ENCODE measurements at regions not wholly inside any gene's neighbourhood (a gene's known extent, or its start where the extent isn't known, plus 50 kb on each side); places are given as distances from the start of the nearest gene placed in this dataset.
"Not testable (repeated sequence)": the region's sequence is repeated elsewhere in the genome, so short reads cannot be mapped to it uniquely, and the experiment has no call there.

DNA sequence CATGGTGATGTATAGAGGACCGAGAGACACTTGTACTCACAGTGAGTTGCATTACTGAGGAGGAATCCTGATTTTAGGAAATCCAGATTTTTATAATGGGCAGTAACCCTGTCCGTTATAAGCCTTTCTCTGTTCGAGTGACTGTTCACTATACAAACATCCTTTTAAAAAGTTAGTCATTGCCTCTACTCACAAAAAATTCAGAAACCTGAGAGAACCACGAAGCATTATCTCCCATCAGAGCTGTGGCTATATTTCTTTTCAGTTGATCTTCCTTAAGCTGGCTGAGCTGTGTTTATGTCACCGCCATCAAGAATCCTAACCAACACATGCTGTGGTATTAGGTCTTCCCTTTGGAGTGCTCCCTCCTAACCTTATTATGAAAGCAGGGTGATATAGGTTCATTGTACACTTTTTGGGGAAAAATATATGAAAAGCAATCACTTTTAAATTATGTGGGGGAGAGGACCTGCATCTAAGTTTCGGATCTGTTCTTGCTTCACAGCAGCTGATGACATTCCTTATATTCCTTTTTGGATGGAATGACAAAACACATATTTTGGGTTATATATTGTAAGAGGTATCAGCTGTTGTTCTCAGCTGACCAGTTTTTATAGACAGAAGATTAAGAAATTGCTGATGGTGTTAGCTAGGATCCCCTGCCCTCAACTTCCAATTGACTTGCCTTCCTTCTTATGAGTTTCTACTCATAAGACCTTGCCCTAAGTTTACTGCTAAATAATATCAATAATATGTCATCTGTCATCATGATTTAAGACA, 465.9 kb upstream of the RASGRP1 start:
- DNase-seq (ENCODE audit: low spot score): no peak

DNA sequence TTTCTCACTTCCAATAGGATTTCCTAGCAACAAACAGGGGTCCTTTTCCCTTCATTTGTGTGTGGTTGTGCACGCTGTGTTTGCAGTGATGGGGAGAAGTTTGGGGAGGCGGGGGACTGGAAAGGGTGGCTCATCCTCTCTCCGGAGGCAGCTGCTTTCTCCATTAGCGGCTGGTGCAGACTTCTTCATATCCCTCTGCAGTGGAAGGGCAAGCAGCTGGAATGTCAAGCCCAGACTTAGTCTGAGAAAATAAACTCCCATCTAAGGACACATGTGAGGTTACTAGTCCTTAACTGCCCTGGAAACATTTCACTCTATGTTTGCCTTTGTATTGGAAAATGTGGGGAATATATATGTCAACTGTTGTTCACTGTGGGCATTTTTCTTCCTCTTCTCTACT, 467.0 kb upstream of the RASGRP1 start:
- no peak for DNase-seq (ENCODE audit: low spot score)

- no peak for DNase-seq (ENCODE audit: low spot score)
These were observed 470.2 kb upstream of the RASGRP1 start for GRCh38 chr15:39034816-39035215.

- not testable (repeated sequence) for DNase-seq (ENCODE audit: low spot score)
These were observed 473.0 kb upstream of the RASGRP1 start for GRCh38 chr15:39037611-39038010.

GRCh38 chr15:39040861-39041260, 476.2 kb upstream of the RASGRP1 start:
- no peak for DNase-seq (ENCODE audit: low spot score)

- no peak for DNase-seq (ENCODE audit: low spot score)
These were observed 477.4 kb upstream of the RASGRP1 start for GRCh38 chr15:39041979-39042495.

GRCh38 chr15:39051626-39052322, 487.2 kb upstream of the RASGRP1 start:
- no peak for DNase-seq (ENCODE audit: low spot score)

DNA sequence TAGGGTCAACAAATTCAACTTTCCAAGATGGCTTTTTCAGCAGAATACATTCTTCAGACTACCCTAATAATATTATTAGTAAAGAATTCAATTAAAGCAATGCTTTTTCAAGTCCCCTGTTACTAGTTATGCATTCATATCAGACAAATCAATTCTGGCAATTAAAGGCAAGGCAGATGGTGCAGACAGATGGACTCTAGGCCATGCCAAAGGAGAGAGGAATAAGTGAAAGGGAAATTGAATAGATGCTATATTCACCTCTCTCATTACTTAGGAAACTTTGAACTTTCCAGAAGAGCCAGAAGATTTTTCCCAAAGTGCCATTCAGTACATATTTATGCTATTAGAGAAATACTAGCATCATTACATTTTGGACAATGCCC, 487.7 kb upstream of the RASGRP1 start:
- no peak for DNase-seq (ENCODE audit: low spot score)

DNA sequence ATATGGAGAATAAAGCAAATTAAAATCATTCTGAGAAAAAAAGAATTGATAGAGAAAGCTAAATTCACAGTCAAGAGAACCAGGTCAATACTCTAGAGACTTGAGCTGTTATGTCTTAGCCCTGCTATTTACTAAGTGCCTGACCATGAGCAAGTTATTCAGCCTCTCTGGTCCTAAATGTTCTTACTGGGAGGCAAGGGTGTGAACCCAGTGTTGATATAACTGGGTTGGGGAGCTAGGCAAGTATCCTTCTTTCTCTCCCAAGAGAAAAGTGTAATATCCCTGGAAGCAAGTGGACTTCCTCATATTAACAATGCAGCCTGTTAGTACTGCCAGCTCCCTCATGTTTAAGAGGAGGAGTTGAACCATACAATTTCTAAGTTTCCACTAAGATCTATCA, 488.9 kb upstream of the RASGRP1 start:
- DNase-seq (ENCODE audit: low spot score): no peak

- DNase-seq (ENCODE audit: low spot score): no peak
These were observed 489.6 kb upstream of the RASGRP1 start for GRCh38 chr15:39054128-39054732.

DNA sequence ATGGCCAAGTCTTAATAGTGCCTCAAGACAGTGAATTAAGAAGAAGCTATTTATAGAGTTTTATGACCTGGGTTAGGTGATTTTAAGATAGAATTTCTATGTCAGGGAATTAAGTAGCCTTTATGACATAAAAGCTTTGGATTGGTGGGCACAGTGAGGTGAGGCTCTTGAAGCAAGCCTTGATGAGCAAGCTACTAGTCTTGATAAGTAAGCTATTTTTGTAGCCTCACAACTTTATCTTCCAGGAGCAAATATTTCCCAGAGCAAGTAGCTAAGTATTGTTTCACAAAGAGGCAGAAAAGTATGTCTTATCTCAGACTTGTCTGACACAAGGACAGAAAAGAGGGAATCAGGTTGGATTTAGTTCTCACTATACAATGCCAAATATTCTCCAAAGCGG, 491.7 kb upstream of the RASGRP1 start:
- no peak for DNase-seq (ENCODE audit: low spot score)

GRCh38 chr15:39058351-39059131, 493.9 kb upstream of the RASGRP1 start:
- no peak for DNase-seq (ENCODE audit: low spot score)

DNA sequence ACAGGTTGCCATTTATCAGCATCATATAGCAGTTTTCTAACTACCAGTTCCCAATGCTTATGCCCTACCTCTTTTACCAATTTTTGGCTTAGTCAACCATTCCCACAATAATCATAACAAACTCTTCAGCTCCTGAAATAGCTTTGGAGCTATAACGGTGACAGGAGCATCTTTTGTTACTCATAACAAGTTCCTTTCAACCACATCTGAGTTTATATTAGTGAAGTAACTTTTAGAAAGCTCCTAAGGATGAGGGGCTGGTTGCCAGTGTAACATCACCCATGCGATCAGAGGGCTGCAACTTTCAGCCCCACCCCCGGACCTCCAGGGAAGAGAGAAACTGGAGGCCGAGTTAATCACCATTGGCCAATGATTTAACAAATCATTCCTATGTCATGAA, 495.3 kb upstream of the RASGRP1 start:
- DNase-seq (ENCODE audit: low spot score): no peak

DNA sequence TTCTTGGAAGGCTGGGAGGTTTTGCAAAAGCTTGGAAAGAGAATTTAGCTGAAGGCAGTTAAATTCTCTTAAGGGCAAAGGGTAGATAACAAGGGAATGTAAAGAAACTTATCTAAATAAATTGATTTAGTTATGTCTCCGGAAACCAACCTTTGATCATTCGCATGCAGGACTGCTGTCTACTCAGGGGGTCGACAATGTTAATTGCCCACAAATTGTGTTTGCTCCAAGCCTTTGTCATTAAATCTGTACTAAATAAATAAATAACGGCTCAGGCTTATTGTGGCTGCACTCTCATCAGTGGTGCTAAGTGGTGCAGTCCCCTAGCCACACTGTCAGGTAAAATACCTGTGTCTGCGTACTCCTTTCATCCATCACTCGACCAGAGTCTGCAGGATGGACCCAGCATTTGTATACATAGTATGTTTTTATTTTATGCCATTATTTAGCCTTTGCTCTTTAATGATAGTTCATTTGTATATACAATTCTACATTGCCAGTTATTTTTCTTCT, 497.4 kb upstream of the RASGRP1 start:
- no peak for DNase-seq (ENCODE audit: low spot score)

GRCh38 chr15:39066677-39067076, 502.1 kb upstream of the RASGRP1 start:
- no peak for DNase-seq (ENCODE audit: low spot score)

DNA sequence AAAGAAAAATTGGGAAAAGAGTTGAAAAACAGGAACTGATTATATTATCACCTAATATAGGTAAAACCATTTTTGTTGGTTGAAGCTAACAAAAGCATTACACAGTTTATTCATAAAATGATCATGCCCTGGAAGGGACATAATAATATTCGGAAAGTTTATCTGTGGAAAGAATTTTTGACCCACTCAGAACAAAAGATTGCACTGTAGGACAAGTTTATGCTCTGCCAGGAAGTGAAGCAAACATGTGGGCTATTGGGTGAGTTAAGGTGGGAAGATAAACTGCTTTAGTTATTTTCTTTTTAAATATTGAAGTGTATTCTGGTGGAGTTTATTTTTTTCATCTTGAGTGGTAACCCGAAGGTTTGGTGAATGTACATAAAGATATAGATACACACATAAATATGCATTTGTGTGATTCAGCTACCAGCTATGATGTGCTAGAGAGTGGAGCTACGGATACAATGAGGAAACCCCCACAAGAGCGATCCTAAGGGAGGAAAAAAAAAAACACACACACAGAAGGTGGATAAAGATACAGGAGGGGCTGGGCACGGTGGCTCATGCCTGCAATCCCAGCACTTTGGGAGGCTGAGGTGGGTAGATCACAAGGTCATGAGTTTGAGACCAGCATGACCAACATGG, 506.4 kb upstream of the THBS1 start:
- no peak for DNase-seq (ENCODE audit: low spot score)

DNA sequence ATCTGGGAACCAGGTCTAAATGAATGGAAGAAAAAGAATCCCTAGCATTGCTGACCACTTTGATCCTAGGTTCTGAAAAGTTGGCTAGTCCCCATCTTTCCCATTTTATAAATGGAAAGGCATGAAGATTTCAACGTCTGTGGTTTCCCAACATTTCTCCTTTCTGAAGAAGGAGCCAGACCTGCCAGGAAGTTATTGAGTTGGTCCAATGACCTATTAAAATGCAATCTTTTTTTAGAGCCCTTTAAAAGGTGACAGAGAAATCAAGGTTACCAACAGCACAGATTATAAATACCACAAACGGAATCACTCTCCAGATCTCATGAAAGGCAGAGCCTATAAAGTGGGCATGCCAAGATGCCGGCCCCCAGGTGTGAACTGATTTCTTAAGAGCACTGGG, 505.6 kb upstream of the THBS1 start:
- no peak for DNase-seq (ENCODE audit: low spot score)

- DNase-seq (ENCODE audit: low spot score): no peak
These were observed 505.0 kb upstream of the THBS1 start for GRCh38 chr15:39075756-39076341.

- DNase-seq (ENCODE audit: low spot score): no peak
These were observed 502.9 kb upstream of the THBS1 start for GRCh38 chr15:39078026-39078425.

DNA sequence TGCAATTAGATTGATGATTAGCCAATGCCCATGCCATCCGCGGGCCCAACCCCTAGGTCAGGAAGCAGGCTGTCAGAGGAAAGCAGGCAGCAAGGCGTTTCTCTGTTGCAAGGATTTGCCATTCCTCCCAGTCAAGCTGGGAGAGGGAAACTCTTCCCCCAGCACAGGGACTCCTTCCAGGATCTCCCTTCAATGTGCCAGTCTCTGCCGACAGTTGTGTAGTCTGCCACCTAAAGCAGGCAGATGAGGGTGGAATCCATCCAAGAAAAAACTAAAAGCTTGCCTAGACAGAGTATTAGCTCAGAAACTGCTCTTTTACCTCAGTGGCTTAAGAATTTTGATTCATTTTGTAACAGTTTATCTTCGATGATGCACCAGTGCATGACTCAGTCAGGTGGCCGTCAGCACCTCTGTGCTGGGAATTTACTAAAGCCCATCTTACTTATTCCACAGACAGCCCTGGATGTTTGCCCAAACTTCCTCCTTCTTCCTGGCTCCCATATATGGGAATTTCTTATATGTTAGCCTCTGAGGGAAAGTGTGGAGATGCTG, 501.5 kb upstream of the THBS1 start:
- DNase-seq (ENCODE audit: low spot score): no peak

GRCh38 chr15:39083213-39083612, 497.7 kb upstream of the THBS1 start:
- no peak for DNase-seq (ENCODE audit: low spot score)
